A549 (cell line): ENCODE measurements at regions not wholly inside any gene's neighbourhood (a gene's known extent, or its start where the extent isn't known, plus 50 kb on each side); places are given as distances from the start of the nearest gene placed in this dataset.
"Not testable (repeated sequence)": the region's sequence is repeated elsewhere in the genome, so short reads cannot be mapped to it uniquely, and the experiment has no call there.

Source experiments
- ATAC-seq, 2 experiments: fragments of 200-7000 bp in 1 of 2; fragments of >200 bp in 1 of 2; cut with Nextera tagmentation in 1 of 2; cut with Tn5 transposase in 1 of 2; 3 replicates each; pipeline versions ENCODE4 v1.8.0 to v1.9.1; 2018 to 2020; ENCODE audit warnings: mild to moderate bottlenecking in 1 of 2, moderate library complexity in 1 of 2
- CTCF ChIA-PET: fragments of 300-600 bp; sonication (Branson Sonifier 250); formaldehyde crosslinking; extraction: SDS; loops from one replicate; lab custom pipeline; 2021; ENCODE audit warnings: antibody characterized with exemption, inconsistent platforms; lab: Yijun Ruan, JAX
- POLR2A ChIA-PET: fragments of 350-600 bp; formaldehyde crosslinking; extraction: SDS; loops from one replicate; lab custom pipeline; 2021; ENCODE audit warnings: antibody characterized with exemption, inconsistent platforms; lab: Yijun Ruan, JAX
- DNase-seq, 2 experiments: peaks; one replicate each; pipeline versions ENCODE4 v3.0.0 to v3.0.0-alpha.2; 2011 to 2016; ENCODE audit warnings: low read depth in 1 of 2, low spot score in 1 of 2
- FAIRE-seq: peaks from 2 replicates; lab custom pipeline; 2011; peaks lifted over from hg19 to GRCh38; lab: Jason Lieb, UNC
- H3K27ac ChIP-seq, 2 experiments: fragments of >200 bp; sonication (Bioruptor Twin); formaldehyde crosslinking; 3 replicates each; pipeline ENCODE4 v1.5.1; 2016 to 2017
- H3K4me1 ChIP-seq: fragments of >200 bp; sonication (Bioruptor Twin); formaldehyde crosslinking; 3 replicates; pipeline ENCODE4 v1.6.1; 2016
- H3K4me2 ChIP-seq: fragments of >200 bp; sonication (Bioruptor Twin); formaldehyde crosslinking; 3 replicates; pipeline ENCODE4 v1.6.1; 2016
- H3K4me3 ChIP-seq: fragments of >200 bp; sonication (Bioruptor Twin); formaldehyde crosslinking; 3 replicates; pipeline ENCODE4 v1.5.1; 2016
- H3K9me3 ChIP-seq: fragments of >200 bp; sonication (Bioruptor Twin); formaldehyde crosslinking; 3 replicates; pipeline ENCODE4 v1.6.1; 2016
- CBX8 ChIP-seq: fragments of 200-600 bp; sonication (generic); IDR thresholded peaks from 2 replicates; pipeline ENCODE4 v1.6.1; 2016
- CEBPB ChIP-seq, 2 experiments: fragments of >200 bp in 1 of 2; sonication (Bioruptor Twin) in 1 of 2; formaldehyde crosslinking in 1 of 2; IDR thresholded peaks; 2 replicates each; pipeline ENCODE4 v1.6.1; 2012 to 2016
- EHF ChIP-seq: fragments of 250-450 bp; sonication (Bioruptor Pico); IDR thresholded peaks from 2 replicates; pipeline ENCODE4 v1.5.0; 2020; ENCODE audit warnings: mild to moderate bottlenecking
- EP300 ChIP-seq, 2 experiments: fragments of >200 bp; sonication (Bioruptor Twin); formaldehyde crosslinking; IDR thresholded peaks; 2 replicates in 1 of 2; 3 replicates in 1 of 2; pipeline ENCODE4 v1.6.1; 2016 to 2017
- HDAC2 ChIP-seq: fragments of 200-600 bp; sonication (generic); IDR thresholded peaks from 2 replicates; pipeline ENCODE4 v1.6.1; 2016
- HEYL ChIP-seq: fragments of 250-450 bp; sonication (Bioruptor Pico); IDR thresholded peaks from 2 replicates; pipeline ENCODE4 v1.8.0; 2021; ENCODE audit warnings: mild to moderate bottlenecking, moderate library complexity
- HOXB13 ChIP-seq: fragments of 250-450 bp; sonication (Bioruptor Pico); IDR thresholded peaks from 2 replicates; pipeline ENCODE4 v1.5.0; 2020; ENCODE audit warnings: low read depth, mild to moderate bottlenecking, moderate library complexity
- KDM5A ChIP-seq: fragments of 200-600 bp; sonication (generic); IDR thresholded peaks from 2 replicates; pipeline ENCODE4 v1.6.1; 2016; ENCODE audit warnings: antibody characterized with exemption, mild to moderate bottlenecking
- MAFK ChIP-seq: fragments of 450-650 bp; IDR thresholded peaks from 2 replicates; pipeline ENCODE4 v1.6.1; 2014; ENCODE audit not compliant: partially characterized antibody
- MAZ ChIP-seq: fragments of 150-350 bp; IDR thresholded peaks from 2 replicates; pipeline ENCODE4 v1.6.1; 2014; ENCODE audit warnings: antibody characterized with exemption, low read depth, low read length, borderline replicate concordance
- NR3C1 ChIP-seq: fragments of >200 bp; sonication (Bioruptor Twin); formaldehyde crosslinking; IDR thresholded peaks from 3 replicates; pipeline ENCODE4 v1.6.1; 2017
- RARB ChIP-seq: fragments of 250-450 bp; sonication (Bioruptor Pico); IDR thresholded peaks from 2 replicates; pipeline ENCODE4 v1.8.0; 2021; ENCODE audit warnings: mild to moderate bottlenecking, moderate library complexity
- RFX5 ChIP-seq: fragments of 450-650 bp; IDR thresholded peaks from 2 replicates; pipeline ENCODE4 v1.7.1; 2014; ENCODE audit warnings: antibody characterized with exemption, mild to moderate bottlenecking, moderate library complexity
- WGBS: methylation state at CpG from one replicate; pipeline ENCODE4 v1.1.6; 2017; ENCODE audit errors: missing lambda C conversion rate; 5-methylcytosine and 5-hydroxymethylcytosine counted together
- TF ChIP-seq, protein P1 (sequence below): fragments of >200 bp; sonication (Bioruptor Twin); formaldehyde crosslinking; IDR thresholded peaks from 3 replicates; pipeline ENCODE4 v1.6.1; 2016
- TF ChIP-seq, protein P2 (sequence below): IDR thresholded peaks from 2 replicates; pipeline ENCODE4 v1.6.1; 2012; ENCODE audit warnings: low read depth, borderline replicate concordance
- TF ChIP-seq, protein P3 (sequence below): IDR thresholded peaks from 2 replicates; pipeline ENCODE4 v1.6.1; 2012

DNA sequence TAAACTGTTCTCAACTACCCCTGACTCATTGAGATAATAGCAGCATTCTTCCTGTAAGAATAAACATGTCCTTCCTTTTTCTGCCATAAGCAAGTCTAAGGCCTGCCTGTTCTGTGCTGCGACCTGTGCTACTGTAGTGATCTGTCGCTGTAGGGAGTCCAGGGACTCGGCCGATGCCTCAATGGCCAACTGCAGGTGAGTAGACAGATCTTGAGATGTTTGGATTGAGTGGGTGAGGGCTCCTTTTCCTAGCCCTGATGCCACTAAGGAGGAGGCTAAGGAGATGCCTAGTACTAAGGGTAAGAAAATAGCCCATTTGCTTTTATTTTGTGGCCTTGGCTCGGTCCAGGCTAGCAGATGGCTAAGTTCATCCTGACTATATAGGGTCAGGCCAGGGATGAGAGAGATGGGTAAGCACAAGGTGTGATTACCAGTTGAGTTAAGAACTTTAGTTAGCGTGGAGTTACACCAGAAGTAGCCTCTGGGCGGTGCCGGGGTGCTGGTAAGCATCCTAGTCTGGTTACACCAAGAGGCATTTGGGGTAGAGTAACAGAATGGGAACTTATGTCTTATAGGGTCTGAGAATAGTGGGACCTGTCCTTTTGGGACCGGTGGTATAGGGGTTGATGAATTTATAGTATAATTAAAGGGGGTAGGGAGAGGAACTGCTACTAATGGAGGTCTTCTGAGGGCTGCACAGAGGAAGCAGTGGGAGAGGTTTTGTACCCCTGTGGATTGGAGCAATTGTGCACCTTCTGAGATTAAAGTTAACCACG lies 642.4 kb upstream of the DPP6 start:
- POLR2A ChIA-PET, DNase-seq, H3K4me2 ChIP-seq, H3K4me3 ChIP-seq, H3K27ac ChIP-seq, CTCF ChIA-PET, FAIRE-seq, ATAC-seq, H3K9me3 ChIP-seq, H3K4me1 ChIP-seq: not testable (repeated sequence)
- WGBS, result 14% methylated on average over 10 of the region's 10 CpGs

DNA sequence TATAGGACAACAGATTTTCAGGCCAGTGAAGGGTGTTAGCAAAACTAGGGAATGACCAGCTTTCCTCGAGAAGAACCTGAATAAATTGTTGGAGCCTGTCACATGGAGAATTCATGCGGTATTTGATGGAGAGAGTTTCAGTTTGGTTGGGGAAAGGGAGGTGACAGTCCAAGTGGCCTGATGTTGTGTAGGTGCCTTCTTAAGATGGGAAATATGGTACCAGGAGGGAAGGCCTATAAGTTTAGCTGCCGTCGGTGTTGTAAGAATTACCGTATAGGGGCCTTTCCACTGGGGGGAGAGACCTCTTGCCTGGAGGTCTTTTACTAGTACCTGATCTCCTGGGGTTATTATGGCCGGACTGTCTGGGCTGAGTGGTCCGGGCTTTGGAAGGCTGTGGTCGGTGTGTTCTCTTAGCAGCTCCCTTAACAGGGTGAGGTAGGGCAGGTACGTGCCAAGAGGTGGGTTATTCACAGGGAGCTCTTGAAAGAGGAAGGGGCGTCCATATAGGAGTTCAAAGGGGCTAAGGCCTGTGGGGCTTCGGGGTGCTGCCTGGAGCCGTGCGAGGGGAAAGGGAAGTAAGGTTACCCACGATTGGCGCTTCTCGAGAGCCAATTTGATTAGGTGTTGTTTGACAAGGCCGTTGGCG lies 641.1 kb upstream of the DPP6 start:
- H3K27ac ChIP-seq, H3K9me3 ChIP-seq, FAIRE-seq, H3K4me3 ChIP-seq, H3K4me2 ChIP-seq, ATAC-seq, DNase-seq, CTCF ChIA-PET, H3K4me1 ChIP-seq, POLR2A ChIA-PET: not testable (repeated sequence)
- WGBS, result 33% methylated on average over 17 of the region's 18 CpGs

DNA sequence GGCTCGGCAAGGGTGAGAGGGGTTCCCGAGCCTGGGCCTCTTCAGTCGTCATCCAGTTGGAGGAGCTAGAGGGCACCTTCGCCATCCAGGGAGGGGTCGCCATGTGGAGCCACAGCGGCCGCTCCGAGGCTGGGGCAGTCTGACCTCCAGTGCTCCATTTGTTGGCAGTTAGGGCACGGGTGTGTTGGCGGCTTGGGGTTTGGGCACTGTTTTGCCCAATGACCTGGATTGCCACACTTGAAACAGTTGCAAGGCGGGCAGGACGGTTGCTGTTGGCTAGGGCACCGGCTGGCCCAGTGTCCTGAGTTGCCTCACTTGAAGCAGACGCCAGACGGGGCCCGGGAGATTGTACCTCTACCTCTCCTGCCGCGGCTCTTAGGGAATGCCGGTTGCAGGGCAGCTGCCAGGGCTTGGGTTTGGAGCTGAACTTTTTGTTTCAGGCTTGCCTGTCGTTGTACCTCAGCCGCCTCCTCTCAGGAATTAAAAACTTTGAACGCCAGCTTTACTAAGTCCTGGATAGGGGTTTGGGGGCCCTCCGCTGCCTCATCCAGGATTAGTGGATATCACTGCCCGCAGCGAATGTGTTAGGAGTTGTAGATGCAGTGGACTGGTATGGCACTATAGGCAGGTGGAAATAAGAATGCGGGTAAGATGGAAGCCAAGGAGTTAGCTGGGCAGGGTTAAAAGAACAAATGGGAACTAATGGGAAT lies 639.9 kb upstream of the DPP6 start:
- H3K4me1 ChIP-seq, ATAC-seq, FAIRE-seq, H3K4me3 ChIP-seq, H3K9me3 ChIP-seq, H3K27ac ChIP-seq, POLR2A ChIA-PET, H3K4me2 ChIP-seq, DNase-seq, CTCF ChIA-PET: not testable (repeated sequence)
- WGBS, result 40% methylated on average over 26 of the region's 26 CpGs

DNA sequence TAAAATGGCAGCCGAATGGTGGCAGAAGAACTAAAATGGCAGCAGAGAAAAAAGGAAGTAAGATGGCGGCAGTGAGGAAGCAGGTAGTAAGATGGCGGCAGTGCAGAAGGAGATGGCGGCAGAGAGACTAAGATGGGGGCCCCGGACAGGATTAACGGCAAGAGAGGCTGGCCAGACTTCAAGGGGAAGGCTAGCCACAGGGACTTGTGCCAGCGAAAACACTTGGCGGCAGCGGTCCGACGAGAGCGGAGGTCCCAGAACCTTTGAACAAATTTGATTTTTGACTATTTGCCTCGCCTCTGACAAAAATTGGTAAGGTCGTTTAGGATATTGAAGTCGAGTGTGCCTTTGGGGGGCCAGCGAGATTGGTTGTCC lies 639.4 kb upstream of the DPP6 start:
- POLR2A ChIA-PET, H3K4me3 ChIP-seq, H3K4me2 ChIP-seq, ATAC-seq, FAIRE-seq, H3K4me1 ChIP-seq, H3K27ac ChIP-seq, DNase-seq, CTCF ChIA-PET, H3K9me3 ChIP-seq: not testable (repeated sequence)
- WGBS, result 55% methylated on average over 16 of the region's 16 CpGs

DNA sequence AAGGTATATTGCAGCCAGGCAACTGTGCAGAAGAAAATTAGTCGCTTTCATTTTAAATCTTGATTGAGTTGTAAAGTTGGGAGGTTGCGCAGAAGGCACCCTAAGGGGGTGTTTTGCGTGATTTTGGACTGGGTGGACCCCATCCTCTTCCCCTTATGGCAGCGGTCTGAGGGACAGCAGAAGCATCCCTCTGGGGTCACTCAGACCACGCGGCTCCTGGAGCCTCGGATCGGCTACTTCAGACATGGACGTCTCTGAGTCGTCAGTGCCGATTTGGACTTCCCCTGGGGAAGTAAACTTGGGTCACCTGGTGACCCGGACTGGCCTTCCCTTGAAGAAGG lies 639.0 kb upstream of the DPP6 start:
- TF ChIP-seq NR3C1 (no peak), HDAC2 (no peak), RARB (CRISPR knock-in tag) (no peak), CEBPB (IDR thresholded peaks at IDR 0.05) (no peak), MAZ (no peak), HOXB13 (CRISPR knock-in tag) (no peak), EP300 (IDR thresholded peaks at IDR 0.05) (no peak), RFX5 (no peak), MAFK (no peak), CBX8 (no peak), KDM5A (no peak), HEYL (no peak), EHF (CRISPR knock-in tag) (no peak)
- TF ChIP-seq, protein P1, sequence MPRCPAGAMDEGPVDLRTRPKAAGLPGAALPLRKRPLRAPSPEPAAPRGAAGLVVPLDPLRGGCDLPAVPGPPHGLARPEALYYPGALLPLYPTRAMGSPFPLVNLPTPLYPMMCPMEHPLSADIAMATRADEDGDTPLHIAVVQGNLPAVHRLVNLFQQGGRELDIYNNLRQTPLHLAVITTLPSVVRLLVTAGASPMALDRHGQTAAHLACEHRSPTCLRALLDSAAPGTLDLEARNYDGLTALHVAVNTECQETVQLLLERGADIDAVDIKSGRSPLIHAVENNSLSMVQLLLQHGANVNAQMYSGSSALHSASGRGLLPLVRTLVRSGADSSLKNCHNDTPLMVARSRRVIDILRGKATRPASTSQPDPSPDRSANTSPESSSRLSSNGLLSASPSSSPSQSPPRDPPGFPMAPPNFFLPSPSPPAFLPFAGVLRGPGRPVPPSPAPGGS, result no peak
- TF ChIP-seq, protein P2, sequence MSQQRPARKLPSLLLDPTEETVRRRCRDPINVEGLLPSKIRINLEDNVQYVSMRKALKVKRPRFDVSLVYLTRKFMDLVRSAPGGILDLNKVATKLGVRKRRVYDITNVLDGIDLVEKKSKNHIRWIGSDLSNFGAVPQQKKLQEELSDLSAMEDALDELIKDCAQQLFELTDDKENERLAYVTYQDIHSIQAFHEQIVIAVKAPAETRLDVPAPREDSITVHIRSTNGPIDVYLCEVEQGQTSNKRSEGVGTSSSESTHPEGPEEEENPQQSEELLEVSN, result no peak
- TF ChIP-seq, protein P3, sequence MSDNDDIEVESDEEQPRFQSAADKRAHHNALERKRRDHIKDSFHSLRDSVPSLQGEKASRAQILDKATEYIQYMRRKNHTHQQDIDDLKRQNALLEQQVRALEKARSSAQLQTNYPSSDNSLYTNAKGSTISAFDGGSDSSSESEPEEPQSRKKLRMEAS, result no peak
- Histone ChIP-seq H3K4me2 (no peak overlapping the region), H3K27ac (no peak overlapping the region), H3K9me3 (no peaks in the 10 kb centered on the region), H3K4me1 (no peaks in the 10 kb centered on the region), H3K4me3 (no peak overlapping the region)
- POLR2A ChIA-PET, result no interaction called here
- ATAC-seq, result no peak
- WGBS, result 46% methylated on average over 11 of the region's 12 CpGs
- no peak for FAIRE-seq
- CTCF ChIA-PET, result no interaction called here
- DNase-seq, result no peak
